NCI-H460 (cell line): ENCODE measurements at regions not wholly inside any gene's neighbourhood (a gene's known extent, or its start where the extent isn't known, plus 50 kb on each side); places are given as distances from the start of the nearest gene placed in this dataset.

Experiments used
- DNase-seq: peaks from one replicate; pipeline ENCODE4 v3.0.0-alpha.2; 2016; ENCODE audit warnings: low read depth; ENCODE audit errors: extremely low read depth

DNA sequence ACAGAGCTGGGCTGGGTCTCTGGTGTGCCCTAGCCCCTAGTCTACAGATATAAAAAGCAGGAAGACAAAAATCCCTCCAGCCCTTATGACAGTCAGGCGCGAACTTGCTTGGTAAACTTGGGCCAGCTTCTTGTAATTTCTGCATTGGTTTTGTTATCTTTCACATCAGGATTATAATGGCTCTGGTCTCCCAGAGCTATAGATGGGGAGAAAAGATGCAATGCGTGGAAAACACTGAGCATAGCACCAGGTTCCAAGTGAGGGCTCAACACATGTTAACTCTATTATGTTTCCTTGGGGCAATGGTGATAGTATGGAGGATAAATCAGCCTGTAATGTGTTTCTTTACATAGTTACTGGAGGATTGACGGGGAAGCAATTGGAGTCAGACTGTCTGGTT lies 246.8 kb upstream of the KCNG1 start:
- DNase-seq = no peak

DNA sequence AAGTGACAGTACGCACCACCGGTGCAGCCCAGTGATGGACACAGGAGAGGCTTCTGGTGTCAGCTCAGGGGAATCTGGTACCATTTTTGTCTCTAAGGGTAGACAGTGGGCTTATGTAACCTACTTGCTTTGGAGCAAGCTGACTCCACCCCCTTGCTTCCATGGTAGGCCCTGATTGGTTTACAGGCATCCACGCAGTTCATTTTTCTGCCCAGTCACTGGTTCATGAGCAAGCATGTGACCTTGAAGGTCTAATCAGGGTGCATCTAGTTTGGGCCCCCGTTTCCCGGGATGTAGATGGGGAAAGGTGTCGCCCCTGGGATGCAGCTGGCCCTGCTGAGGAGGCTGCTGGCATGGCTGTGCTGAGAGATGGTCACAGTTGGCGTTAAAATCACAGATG lies 244.8 kb upstream of the KCNG1 start:
- DNase-seq = no peak

DNA sequence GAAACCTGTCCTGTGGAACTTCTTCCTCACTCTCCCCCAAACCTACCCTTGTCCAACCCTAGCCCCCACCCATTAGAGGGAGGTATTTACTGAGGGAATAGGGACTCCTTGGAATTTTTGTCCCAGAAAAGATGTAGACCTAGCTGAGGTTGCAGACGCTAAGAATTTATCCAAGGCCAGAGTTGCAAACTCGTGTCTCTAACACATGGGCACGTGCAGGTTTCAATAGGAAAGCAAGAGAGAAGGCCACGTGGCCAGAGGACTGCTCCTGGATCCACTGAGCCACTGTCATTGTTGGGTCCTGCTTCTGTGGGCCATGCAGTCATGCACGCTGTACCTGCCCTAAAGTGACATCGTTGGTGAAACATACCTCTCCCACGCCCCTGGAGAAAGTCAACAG lies 243.4 kb upstream of the KCNG1 start:
- DNase-seq = no peak

DNA sequence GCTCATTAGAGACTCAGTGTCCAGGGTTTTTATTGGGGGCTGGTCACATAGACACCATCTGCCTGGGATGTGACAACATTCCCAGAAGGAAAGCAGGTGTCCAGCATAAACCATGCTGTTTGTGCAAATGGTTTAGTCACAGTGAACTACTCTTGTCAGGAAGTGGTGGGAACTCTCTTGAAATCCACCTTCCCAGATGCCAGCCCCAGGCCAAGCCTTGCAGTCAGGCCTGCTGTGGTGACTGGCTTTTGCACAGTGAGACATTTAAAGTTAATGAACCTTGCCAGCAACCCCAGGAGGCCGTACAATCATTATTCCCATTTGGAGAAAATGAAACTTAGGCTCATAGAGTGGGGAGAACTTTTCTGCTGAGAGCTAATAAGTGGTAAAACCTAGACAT lies 242.5 kb upstream of the KCNG1 start:
- DNase-seq = no peak

DNA sequence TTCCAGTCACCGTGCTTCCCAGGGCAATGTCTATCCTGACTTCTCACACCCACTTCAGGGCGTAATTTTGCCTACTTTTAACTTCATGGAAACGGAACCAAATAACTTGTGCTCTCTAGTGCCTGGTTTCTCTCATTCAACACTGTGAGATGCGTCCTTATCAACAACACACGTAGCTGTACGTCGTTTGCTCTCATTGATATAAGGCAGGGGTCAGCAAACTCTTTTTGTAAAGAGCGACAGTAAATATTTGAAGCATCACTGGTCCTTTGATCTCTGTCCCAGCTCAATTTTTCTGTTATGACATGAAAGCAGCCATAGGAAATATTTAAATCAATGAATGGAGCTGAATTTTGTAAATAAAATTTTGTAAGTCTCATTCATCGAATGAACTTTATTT lies 239.3 kb upstream of the KCNG1 start:
- no peak for DNase-seq

DNA sequence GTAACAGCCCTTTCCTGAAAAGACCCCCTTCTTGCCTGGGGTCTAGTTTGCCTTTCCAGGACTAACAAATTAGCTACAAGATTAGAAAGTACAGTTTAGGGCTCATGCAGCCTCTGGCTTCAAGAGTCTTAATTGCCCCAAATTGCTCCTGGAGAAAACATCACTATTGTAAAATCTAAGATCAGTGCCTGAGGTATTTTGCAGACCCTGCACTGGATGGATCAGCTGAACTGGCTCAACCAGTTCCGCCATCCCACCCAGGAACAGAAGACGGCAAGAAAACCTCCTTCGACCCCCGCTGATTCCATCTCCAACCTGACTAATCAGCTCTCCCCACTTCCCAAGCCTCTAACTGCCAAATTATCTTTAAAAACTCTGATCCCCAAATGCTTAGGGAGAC lies 236.5 kb upstream of the KCNG1 start:
- DNase-seq = no peak

DNA sequence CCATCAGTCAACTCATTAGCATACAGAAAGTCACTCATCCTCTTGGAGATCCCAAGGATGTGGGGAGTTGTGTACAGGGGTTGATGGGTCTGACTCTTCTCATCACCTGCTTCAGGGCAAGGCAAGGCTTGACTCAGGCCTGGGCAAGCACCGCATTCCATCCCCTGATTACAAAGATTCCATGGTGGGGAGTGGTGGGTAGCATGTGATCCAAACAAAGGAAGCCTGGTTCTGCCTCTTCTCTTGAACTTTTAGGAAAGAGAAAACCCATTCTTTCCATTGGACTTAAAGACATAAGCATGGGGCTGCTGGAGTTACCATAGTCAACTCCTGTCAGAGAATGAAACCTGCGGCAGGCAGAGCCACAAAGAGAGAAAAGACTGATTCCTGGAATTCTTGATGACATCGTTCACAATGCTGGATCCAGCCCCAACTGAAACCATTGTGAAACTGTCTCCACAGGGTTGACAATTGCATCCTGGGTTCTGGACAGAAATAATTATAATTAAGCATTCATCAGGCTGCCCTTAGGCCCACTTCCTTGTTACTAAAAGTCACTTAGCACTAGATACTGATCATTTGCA lies 235.8 kb upstream of the KCNG1 start:
- DNase-seq = no peak

DNA sequence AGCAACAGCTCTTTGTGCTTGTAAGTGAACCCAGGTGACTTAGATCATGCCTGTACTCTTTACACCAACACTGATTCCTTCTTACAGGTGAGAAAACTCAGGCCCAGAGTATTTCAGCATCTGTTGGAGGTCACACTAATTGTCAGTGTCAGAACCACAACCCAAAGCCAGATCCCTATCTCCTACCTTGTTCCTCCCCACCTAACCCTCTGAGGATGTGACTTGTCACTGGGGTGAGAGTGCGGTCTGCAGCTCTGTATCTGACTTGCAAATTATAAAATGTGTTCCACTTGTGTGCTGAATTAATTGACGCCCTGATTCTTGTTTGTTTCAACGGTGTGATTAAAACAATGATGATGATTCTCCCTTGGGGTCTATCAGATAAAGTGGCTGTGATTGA lies 232.5 kb upstream of the KCNG1 start:
- no peak for DNase-seq

DNA sequence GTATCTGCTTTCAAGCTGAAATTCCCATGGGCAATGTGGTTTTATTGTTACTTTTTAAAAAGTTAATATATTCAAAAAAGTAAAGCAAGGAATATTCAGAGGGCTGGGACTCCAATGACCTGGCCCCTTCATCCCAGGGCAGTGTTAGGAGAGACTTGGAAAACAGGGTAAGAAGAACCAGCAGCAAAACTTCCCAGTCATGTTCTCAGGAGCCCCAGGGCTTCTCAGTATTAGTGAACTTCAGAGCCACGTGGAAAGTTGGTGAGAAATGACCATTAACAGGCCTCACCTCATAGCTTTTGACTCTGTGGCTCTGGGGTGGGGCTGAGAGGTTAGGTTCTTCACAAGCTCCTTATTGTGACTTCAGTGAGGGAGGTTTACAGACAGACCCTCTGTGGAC lies 230.4 kb upstream of the KCNG1 start:
- no peak for DNase-seq

DNA sequence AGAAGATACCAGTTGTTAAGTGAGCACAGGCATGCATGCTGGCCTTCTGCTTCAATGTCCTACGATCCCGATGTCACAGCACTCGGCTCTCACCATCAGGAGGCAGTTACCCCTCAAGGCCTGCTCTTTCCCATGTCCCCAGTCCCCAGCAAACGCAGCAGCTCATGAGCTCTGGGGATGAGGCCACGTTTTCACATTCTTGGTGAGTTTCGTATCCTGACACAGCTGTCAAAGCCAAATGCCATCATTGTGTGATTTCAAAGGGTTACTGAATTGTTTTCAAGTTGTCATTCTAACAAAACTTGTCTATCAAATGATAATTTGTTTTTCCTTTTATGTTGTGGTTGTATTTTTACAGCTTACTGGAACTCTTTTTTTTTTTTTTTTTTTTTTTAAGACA lies 226.9 kb upstream of the KCNG1 start:
- no peak for DNase-seq

DNA sequence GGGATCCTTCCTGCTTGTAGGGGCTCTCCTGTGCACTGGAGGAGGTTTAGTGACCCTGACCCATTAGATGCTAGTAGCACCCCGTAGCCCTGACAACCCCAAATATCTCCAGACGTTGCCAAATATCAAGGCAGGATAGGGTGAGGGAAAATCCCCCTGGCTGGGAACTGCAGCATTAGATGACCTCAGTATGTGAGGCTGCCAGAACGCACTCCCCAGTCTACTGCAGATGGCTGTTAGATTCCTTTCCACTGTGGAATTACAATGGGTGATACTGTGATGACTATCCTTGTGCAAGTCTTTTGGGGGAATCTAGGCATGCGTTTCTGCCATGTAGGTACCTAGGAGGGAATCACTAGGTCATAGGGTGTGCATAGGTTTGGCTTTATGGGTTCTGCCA lies 226.3 kb upstream of the KCNG1 start:
- no peak for DNase-seq

DNA sequence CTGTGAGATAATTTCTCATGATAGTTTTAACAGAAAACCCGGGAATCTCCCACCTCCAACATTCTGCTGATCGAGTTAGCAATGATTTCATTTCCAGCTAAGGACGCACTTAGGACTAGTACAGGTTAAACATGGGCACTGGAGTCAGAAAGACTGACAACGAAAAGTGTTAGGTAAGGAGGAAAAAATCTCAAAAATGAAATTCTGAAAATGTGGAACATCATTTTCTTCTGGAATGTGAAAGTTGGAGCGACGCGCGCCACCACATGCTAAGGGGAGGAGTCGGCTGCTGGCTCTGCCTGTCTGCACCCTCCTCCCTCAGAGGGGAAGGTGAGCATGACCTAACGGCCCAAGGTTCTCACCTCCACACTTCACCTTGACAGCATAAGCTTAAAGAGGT lies 221.6 kb upstream of the KCNG1 start:
- DNase-seq = no peak

DNA sequence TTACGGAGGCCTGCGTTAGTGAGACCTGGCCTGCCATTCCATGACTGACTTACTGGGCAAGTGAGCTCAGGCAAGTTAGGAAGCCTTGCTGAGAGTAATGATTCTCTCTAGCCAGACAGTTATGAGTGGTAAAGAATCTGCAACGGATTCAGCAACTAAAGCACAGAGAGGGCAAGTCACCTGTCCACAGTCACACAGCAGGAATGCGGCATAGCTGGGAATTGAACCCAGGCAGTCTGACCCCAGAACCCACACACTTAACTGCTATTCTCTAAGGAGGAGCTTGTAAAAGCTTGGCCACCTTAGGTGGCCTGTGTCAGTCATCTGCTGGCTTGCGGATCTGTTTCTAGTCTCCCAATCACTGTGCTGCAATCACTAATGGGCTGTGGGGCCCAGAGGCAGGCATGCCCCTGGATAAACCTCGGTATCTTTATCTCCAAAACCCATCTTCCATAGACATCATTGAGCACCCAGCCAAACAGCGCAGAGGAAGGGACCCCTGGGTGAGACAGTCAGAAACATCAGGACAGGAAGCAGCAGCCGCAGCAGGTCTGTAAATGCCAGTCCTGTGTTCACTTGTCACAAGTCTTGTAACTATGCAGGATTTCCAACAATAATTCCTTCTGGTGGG lies 215.9 kb upstream of the KCNG1 start:
- no peak for DNase-seq

DNA sequence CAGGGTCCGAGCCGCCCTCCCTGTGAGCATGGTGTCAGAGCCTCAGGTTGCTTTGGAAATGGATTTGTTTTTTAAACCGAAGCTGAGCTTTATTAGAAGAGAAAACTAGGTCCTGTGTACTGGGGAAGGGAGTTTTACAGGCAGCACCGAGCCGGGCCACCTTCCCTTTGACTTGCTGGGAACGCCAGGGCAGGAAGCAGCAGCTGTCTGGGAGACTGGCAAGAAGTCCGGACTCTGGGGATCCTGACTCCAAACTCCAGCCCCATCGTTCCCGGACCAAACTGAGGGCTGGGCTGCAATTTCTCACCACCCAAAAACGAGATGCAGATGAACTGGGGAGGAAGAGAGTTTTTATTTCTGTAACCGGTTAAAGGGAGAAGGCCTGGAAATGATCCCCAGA lies 214.9 kb upstream of the KCNG1 start:
- no peak for DNase-seq

DNA sequence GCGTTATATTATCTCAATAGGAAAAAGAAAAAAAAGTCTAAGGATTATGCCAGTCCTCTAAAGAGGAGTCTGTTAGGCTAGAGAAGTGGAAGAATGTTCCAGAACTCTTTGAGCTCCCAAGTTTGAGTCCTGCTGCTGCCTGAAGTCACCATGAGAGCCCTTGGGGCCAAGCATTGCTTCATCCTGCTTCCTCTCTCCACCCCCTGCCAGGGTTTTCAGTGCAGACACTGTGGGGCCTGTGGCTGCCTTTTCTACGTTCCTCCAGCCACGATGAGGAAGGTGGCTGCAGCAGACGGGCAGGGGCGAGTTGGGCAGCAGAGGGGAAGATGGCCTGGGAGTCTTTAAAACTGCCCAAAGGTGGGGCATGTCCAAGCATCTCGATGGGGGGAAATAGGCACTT lies 214.4 kb upstream of the KCNG1 start:
- no peak for DNase-seq

DNA sequence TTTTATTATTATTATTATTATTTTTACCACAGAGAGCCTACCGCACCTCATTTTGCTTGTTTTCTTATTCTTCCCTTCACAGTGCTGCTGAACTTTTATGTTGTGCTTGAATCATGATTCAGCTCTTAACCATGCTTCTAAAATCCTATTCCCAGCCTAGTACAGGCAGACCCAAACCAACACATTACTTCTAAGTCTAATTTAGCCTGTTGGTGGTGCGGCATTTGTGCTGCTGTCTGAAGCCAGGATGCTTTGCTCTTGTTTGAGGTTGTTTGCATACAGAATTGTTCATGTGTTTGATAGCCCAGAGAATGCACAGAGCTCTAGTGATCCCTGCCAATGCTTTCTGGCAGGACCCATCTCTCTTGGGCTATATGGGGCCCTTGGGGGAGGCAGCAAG lies 213.5 kb upstream of the KCNG1 start:
- no peak for DNase-seq

DNA sequence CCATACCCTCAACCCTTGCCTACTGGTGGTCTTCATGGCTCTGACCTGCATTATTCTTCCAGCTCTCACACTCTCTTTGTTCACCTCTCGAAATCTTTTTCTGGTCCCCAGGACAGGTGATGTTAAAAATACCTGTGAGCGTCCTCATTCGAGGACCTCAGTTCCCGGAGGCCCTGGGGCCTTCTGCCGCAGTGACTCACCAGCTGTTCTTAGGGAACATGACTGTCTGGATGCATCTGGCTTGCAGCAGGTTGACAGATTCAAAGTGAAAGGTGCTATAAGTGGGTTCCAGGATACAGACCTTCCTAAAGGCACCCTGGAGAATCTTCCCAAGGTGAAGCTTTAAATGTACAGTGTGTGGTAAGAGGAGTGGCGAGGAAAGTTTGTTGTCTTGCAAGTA lies 210.4 kb upstream of the KCNG1 start:
- no peak for DNase-seq

DNA sequence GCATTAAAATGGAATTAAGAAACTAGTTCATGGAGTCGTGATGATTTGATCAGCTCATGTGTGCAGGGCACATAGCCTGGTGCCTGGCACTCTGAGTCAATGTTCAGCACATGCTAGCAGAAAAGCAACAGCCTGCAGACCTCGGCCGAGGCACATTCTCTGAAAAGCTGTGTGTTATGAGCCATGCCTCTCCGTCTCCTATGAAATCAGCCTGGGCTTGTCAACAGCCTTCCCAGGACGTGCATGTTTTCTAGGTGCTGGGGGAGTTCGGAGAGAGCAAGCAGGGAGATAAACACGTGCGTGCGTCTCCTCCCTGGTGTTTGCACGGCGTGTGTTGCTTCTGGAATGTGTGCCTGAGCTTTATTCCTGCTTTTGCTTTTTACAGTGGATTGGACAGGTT lies 207.8 kb upstream of the KCNG1 start:
- DNase-seq = no peak

DNA sequence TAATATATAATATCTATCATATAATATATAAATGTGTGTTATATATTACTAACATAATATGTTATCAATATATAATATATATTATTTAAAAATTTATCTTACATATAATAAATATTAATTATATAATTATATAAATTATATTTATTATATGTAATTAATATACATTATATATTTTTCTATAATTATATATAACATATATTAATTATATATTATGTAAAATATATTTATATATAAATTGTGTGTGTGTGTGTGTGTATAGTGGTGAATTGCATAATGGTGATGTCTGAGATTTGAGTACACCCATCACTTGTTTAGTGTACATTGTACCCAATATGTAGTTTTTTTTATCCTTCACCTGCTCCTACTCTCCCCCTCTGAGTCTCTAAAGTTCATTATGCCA lies 205.9 kb upstream of the KCNG1 start:
- DNase-seq = no peak

DNA sequence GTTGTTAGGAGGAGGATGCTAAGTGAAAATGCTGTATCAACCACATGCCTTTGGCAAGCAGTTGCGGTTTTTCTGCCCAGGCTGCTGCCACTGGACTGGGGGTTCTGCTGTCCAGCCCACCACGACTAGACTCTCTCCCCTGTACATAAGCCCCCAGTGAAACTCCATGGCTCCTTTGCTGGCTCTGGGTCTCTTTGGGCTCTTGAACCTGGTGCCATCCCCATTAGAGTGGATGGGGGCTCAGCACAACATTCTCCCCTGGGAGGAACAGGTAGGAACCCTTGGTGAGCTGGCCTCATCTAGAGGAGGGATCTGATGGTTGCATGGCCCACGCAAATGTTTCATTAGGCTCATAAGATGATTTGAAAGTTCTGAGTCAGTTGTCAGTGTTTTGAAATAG lies 204.8 kb upstream of the KCNG1 start:
- DNase-seq = no peak

DNA sequence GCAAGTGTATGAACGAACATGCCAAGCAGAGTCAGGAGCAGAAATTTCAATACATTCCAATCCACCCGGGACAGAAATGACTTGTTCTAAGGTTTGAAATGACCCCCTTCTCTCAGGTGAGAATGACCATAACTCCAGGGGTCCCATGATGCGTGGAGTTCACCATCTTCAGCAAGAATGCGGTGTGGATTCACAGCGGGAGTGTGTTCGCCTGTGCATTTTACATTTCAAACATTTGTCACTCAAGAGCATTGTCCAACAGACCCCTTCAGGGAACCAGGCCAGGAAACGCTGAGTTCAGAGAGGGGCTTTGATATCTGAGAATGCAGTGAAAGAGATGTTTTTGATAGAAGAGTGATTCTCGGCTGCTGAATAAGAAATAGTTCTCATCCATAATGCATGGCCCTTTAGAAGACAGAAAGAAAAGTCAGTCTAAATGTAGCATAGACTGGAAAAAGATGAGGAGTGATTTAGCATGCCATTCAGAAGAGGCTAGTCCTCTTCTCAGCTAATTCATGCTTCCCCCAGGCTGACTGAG lies 200.3 kb upstream of the KCNG1 start:
- DNase-seq = no peak

DNA sequence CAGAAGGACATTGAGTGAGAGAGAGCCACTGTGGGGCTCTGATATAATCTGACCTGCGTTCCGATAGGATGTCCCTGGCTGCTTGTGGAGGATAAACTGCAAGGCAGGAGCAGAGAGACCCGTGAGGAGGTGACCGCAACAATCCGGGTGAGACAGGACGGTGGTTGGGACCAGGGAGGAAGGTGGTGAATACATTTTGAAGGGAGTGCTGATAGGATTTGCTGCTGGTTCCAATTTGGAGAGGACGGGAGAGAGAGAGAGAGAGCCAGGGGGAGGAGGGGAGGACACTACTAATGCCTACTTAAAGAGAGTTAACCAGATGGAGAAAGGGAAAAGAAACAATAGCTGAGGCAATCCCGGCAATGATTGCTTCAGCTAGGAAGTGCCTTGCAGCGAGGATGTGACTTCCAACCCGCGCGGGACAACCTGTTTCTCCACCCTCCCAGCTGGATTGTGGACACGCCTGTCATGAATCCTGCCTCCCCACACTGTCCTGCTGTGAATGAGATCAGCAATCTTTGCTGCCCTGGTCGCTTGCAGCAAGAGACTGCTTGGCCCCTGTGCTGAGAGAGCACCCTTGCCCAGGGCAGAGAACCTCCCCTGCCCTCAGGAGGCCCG lies 199.0 kb upstream of the KCNG1 start:
- DNase-seq = peak; percentile 63

DNA sequence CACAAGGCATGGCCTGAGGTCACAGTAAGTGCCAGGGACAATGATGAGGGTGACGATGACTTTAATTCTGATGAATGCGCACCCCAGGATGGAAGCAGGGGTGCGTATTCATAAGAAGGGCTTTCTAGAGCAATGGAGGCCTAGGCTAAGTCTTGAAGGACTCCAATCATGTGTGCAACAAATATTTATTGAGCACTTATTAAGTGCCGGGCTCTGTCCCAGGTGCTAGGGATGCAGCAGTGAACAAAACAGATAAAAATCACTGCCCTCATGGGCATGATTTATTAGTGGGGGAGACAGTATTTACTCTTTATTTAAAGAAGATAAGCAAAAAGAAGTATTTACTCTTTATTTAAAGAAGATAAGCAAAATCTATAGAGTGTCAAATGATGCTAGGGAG lies 198.2 kb upstream of the KCNG1 start:
- DNase-seq = no peak
